HL-60/S4 treated with retinoic acid at 250 ng/mL for 4 days and 3 days (cell line): ENCODE measurements at regions not wholly inside any gene's neighbourhood (a gene's known extent, or its start where the extent isn't known, plus 50 kb on each side); places are given as distances from the start of the nearest gene placed in this dataset.
"Not testable (repeated sequence)": the region's sequence is repeated elsewhere in the genome, so short reads cannot be mapped to it uniquely, and the experiment has no call there.

ENCODE experiments used
- in situ Hi-C: fragments of 300-500 bp; cut with MboI; formaldehyde crosslinking; loops from 2 replicates; pipeline ENCODE4 v1.7.0; 2022; ENCODE audit warnings: low sequenced_read_pairs

DNA sequence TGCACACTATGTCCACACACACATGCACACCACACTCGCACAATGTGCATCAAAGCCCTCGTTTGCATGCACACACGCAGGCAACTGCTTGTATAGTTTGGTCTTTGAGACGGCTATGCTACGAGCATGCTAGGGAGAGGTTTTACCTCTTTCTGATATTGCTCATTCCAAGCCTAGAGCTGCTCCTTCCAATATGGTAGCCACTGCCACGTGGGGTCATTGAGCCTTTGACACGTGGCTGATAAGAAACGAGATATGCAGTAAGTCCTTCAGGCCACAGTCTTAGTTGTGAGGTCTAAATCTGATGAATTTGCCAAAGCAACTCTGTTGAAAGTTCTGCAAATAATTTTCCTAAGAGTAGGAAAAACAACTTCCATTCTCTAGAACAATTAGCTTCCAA lies 204.4 kb downstream of the KLF6 start:
- in situ Hi-C loops: no loop called here

- in situ Hi-C loops: no loop called here
Measured at GRCh38 chr10:3579845-3580244, 205.2 kb downstream of the KLF6 start.

GRCh38 chr10:3578682-3579081 lies 206.3 kb downstream of the KLF6 start:
- in situ Hi-C loops: no loop called here

DNA sequence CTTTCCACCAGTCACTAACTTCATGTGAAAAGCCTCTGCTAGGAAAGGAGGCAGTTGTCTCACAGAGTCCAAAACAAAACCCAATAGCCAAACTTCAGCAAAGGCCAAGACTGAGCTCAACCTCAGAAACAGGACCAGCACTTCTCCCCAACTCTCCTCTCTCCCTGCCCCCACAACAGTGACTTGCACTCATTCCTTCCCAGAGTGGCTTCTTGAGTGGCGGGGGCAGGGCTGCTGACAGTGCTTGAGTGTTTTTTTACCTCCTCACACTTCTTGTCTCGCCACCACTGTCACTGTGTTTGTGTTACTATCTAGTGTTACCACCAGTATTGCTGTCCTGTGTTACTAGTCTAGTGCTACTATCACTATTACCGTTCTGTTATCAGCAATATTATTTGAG lies 206.8 kb downstream of the KLF6 start:
- in situ Hi-C loops: no loop called here

GRCh38 chr10:3574451-3574850 lies 210.6 kb downstream of the KLF6 start:
- in situ Hi-C loops: no loop called here

DNA sequence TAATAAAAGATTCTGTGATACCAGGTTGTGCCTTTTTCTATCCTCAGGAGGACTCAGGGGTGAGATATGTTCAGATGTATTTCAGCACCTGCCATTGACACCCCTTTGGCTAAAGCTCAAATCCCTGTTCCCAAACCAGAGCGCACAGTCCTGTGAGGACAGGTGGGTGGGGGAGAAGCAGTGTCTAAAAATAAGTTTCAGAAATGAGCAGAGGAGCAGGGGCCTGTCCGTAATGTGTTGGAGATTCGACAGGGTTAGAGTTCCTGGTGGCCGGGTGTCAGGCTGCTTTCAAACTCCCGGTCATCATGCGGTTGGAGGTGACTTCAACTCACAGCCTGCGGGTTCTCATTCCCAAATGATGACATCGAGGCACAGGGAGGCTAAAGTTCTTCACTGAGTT lies 211.5 kb downstream of the KLF6 start:
- in situ Hi-C loops: no loop called here

GRCh38 chr10:3571310-3571825 lies 213.6 kb downstream of the KLF6 start:
- in situ Hi-C loops: no loop called here

DNA sequence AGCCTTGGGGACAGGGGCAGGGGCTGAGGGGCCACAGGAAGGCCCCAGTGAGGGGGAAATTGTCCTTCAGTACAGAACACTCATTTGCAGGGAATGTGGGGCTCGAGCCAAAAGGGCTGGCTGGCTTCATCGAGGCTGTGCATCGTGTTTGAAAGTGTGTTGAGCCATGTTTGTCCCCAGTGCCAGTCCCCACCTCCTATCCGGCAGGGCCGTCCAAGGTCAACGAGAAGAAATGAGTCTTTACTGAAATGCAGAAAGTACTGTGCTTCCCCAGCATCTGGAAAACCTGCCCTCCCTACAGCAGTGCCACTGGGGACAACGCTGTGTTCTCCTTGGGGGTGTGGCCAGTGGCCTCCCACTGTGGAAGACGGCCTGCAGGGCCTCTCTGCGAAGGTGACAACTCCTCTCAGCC lies 214.1 kb downstream of the KLF6 start:
- in situ Hi-C loops: no loop called here

GRCh38 chr10:3570131-3570729 lies 214.8 kb downstream of the KLF6 start:
- in situ Hi-C loops: no loop called here

DNA sequence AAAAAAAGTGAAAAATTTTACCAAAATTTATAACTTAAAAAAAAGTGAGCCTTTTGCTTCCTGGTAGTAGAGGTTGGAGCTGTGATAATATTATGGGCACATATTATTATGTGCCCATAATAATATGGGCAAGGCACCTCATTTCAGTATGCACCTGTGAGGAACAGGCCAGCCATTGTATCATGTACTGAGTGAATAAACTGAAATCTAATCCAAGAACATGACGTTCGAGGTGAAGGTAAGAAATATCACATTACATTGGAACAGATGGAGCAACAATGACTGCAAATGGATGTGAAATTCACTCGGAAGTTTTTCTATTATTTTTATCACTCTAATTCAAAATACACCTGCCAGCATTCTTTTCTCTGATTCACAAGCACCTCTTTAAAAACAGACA lies 216.0 kb downstream of the KLF6 start:
- in situ Hi-C loops: no loop called here

DNA sequence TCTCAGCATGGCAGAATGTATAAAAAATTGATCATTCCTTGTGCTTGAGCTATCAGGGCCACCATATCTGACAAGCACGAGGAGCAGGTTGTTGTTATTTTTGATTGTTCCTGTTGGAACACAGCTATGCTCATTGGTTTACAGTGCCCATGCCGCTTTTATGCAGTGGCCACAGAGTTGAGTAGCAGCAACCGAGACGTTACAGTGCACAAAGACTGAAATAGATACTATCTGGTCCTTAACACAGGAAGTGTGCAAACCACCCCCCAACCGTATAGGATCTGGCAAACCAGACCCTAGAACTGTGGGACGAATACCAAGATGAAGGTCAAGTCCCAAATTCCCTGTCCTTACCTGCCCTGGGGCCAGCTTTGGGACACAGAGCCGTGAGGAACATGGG lies 216.6 kb downstream of the KLF6 start:
- in situ Hi-C loops: no loop called here

- in situ Hi-C loops: no loop called here
Measured at GRCh38 chr10:3567291-3567963, 217.6 kb downstream of the KLF6 start.

DNA sequence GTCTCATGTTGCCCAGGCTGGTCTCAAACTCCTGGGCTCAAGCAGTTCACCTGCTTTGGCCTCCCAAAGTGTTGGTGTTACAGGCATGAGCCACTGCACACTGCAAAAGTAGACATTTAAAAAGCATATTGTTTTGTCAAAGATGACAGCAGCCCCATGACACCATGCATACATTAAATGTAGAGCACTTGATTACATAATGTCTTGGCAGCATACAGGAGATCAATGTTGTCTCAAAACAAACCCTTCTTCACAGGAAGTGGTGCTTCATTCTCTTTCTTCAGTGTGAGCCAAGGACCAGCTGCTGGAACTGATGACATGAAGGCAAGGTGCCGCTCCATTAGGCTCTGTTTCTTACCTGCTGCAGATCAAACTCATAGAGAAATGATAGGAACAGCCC lies 218.4 kb downstream of the KLF6 start:
- in situ Hi-C loops: no loop called here

GRCh38 chr10:3564346-3565002 lies 220.5 kb downstream of the KLF6 start:
- in situ Hi-C loops: no loop called here

- in situ Hi-C loops: no loop called here
Measured at GRCh38 chr10:3563298-3563697, 221.7 kb downstream of the KLF6 start.

DNA sequence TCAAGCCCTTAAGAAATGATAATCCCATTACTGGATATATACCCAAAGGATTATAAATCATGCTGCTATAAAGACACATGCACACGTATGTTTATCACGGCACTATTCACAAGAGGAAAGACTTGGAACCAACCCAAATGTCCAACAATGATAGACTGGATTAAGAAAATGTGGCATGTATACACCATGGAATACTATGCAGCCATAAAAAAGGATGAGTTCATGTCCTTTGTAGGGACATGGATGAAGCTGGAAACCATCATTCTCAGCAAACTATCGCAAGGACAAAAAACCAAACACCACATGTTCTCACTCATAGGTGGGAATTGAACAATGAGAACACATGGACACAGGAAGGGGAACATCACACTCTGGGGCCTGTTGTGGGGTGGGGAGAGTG lies 224.4 kb downstream of the KLF6 start:
- in situ Hi-C loops: not testable (repeated sequence)

DNA sequence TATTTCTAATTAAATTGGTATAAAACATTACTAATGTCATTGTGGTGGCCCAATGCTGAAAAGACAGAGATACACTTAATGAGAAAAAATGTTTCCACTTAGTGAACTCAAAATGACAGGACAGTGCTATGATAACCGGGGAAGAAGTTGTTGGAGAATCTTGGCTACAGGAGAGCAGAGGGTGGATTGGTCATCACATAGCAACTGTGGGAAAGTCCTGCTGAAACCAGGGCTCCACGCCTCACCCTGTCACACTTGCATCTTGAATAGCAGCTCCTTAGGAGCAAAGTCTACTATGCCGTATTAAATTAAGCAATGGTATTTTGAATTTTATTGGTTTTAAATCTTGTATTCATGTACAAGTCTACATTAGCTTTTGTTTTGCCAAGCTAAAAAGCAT lies 225.5 kb downstream of the KLF6 start:
- in situ Hi-C loops: no loop called here

- in situ Hi-C loops: no loop called here
Measured at GRCh38 chr10:3559011-3559410, 226.0 kb downstream of the KLF6 start.

DNA sequence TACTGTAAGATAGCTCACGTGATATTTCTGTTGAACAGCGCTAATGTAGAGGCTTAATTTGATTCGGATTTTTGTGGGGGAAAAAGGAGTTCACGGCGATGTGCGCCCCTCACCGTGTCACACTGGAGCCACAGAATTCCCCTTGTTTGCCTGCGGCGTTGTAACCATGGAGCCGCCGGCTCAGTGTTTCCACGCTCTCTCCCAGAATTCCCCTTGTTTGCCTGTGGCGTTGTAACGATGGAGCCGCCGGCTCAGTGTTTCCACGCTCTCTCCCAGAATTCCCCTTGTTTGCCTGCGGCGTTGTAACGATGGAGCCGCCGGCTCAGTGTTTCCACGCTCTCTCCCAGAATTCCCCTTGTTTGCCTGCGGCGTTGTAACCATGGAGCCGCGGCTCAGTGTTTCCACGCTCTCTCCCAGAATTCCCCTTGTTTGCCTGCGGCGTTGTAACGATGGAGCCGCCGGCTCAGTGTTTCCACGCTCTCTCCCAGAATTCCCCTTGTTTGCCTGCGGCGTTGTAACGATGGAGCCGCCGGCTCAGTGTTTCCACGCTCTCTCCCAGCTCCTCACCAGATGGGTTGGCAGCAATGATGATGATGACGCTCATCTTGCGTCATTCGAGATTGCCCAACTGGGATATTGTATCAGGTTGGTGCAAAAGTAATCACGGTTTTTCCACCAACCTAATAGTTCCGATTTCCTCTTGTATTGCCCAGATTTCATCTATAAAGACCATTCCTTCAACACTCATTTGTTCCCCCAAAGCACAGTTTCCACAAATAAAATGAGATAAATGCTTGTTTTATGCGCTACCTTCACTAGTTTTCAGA lies 228.6 kb downstream of the KLF6 start:
- in situ Hi-C loops: not testable (repeated sequence)

GRCh38 chr10:3554121-3554522 lies 230.9 kb downstream of the KLF6 start:
- in situ Hi-C loops: no loop called here

DNA sequence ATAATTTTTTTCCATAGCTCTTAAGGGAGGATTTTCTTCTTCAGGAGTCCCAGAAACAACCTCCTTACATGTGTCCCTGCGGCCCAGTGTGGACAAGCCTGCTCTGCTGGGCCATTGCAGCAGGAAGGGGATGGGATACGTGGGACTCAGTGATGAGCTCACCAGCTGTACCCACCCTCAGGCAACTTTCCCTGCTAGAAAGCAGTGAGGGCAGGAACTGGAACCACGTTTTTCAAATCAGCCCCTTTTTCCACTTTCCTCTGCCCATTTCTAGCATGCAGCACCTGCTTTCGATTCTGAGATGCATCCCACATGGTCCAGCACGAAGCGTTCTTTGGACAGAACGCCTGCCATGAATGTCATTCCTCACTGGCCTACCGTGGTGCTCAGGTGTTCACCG lies 232.7 kb downstream of the KLF6 start:
- in situ Hi-C loops: no loop called here
